ENCODE measurements at regions not wholly inside any gene's neighbourhood (a gene's known extent, or its start where the extent isn't known, plus 50 kb on each side); places are given as distances from the start of the nearest gene placed in this dataset.
"Not testable (repeated sequence)": the region's sequence is repeated elsewhere in the genome, so short reads cannot be mapped to it uniquely, and the experiment has no call there.

DNA sequence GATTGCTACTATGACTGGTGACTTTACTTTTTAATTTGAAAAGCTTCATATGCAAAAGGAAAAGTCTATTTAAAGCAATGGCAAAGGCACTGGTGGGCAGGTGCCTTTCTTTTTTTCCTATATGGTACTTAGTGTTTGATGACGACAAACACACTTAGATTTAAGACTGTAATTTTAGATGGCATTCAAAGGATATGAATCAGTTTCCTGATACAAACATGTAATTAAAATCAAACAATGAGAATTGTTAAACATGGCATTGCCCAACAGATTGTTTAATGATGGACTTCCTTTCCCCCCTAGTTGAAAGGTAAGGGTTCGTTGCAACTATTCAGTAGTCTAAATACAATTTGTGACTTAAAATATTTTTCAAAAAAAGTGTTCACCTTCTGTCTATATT lies 106.5 kb upstream of the SEMA3C start:
- no peak for DNase-seq

DNA sequence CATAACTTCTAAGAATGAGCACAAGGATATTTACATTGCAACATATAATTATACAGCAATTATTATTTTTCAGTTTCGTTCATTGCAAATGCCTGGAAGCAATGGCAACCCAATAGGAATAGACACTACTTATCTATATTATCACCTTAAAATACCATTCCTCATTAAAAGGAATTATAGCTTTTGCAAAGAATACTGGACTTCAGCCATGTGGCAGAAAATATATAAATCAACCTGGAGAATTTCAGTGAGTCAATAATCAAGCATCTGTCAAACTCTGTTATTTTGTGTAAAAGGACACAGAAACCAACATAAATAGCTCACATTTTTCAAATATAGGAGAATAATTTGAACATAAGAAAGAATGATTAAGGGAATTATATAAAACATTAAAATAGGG lies 96.1 kb upstream of the SEMA3C start:
- DNase-seq, result no peak

DNA sequence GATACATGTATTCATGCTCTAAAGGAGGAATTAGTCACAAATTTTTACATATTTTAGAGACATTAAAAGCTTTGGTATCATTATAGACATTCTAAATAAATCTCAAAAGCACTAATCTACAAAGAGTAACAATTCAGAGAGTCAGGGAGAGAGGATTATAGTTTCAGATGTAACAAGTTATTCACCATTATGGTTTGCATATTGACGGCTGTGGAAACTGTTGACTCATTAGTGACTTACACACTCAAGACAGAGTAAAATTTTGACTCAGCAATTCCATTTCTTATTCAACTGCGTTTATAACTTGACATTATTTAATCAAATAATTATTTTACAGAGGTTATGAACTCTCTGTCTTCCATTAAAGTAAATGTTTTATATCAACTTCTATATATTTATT lies 95.4 kb upstream of the SEMA3C start:
- DNase-seq, result no peak

DNA sequence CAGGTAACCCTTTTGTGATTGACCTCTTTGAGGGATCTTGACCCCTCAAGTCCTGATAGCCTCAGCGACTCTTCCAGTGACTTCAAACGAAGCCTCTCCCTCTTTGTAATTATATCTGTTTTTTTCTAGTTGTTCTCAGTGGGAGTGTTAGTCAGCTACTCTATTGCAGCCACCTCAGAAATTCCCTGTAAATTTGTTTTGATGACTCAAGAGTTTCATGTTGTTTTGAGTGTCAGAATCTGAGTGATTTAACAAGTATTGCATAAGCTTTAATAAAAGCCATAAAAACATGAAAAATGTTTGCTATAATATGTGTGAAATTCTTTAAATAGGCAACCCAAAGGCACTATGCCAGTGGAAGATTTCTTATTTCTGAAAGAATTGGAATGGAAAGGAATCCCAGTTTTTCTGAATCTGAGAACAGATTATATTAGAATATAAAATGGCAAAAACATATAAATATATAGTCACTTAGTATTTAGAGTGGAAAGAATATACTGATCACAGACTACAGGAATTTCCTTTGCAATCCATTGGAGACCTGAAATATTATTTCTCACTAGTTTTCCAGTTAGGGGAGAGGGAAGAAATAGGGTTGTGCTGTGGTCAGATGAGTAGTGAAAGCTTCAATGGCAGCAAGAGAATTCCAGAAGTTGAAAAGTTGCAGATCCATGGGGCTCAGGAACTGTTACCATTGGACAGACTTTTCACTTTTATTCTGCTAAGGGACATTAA lies 94.4 kb upstream of the SEMA3C start:
- DNase-seq, result no peak

DNA sequence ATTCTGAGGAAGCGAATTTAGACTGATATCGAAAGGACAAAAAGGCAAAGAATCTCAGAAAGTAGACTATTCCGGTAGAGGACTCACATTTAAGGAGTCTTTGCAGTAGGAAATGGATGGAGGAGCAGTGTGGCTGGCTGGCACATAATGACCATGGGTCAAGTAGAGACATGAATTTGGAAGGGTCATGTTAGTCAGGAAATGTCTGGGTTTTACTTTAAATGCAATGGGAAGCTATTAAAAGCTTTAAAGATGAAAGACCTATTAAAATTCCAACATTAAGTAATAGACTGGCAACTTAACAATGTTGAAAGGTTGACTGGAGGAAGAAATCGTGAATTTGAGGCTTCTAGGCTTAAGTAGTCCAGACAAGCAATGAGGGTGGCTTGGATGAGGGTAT lies 90.0 kb upstream of the SEMA3C start:
- no peak for DNase-seq

DNA sequence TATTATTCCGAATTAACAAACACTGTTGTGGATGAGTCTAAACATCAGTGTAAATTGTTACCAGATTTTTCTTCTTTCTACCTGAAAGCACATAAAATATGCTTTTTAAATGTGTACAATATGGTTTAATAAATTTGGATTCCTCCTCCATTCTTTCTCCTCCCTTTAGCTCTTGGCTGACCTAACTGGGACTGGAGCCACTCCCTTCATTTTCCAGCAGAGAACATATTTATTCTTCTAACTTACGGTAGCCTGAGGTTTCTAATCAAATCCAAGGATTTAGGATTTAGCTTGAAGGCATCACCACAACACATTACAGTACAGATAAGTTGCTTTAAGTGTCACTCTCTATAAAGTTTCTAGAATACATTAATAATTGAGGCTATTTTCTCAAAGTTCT lies 88.2 kb upstream of the SEMA3C start:
- DNase-seq, result no peak

DNA sequence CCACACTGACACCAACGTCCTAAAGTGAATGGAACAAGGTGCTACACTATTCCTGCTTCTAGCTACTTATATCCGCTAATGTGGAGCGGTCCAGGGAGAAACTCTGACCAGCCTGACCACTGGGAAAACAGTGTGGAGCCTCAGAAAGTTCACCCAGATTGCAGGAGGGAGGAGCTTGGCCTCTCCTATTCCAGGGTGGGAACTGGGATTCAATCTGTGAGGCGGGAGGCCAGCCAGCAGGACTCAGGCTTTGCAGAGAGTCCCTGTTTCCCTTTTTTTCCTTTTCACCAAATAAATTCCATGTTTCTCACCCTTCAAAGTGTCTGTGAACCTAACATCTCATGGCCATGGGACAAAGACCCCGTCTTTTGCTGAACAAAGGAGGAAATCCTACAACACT lies 86.4 kb upstream of the SEMA3C start:
- DNase-seq, result no peak

DNA sequence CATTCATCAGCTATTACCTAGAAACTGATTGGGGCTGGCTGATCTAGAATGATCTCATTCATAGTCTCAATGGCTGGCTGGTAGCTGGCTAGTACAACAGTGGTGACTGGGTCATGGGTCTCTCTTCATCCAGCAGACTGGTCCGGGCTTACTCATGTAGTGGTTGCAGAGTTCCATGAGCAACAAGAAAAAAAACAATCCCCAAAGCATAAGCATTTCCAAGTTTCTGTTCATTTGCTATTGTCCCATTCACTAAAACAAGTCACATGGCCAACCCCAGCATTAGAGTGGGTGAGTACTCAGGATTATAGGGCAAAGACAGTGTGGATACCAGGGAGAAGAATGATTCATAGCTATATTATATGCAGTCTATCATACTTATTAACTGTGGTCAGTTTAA lies 85.2 kb upstream of the SEMA3C start:
- no peak for DNase-seq

DNA sequence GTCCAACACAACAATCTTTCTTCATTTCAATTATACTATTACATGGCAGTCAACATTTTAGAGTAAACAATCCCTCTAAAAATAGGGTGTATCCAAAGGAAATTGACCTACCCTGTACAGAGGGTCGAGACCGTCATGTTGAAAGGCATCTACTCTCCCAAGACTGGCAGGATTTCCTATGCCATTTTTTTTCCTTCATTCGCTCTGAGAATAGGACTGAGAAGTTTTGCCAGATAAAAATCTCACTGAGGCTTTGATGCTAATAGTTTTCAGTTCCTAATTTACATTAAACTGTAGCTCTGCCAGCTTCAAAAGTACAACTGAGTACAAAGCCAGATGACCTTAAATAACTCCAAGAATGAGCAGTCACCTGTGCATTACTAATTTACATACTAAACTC lies 84.5 kb upstream of the SEMA3C start:
- no peak for DNase-seq

DNA sequence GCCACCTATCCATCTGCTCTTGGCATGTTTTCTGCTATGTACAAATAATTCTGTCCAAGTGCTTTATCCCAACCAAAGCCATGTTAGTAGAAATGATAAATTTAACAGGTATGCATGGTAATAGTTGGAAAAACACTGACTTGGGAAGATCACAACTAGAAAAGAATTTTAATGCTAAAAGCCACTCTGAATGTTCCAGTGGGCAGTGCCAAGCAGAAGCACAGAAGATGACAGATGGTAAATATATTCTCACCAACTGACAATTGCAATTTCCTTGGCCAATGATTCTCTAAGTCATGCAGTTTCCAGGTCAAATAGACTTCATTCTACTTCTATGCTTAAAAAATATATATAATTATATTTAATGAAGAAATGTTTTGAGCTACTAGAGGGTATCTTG lies 83.6 kb upstream of the SEMA3C start:
- no peak for DNase-seq

DNA sequence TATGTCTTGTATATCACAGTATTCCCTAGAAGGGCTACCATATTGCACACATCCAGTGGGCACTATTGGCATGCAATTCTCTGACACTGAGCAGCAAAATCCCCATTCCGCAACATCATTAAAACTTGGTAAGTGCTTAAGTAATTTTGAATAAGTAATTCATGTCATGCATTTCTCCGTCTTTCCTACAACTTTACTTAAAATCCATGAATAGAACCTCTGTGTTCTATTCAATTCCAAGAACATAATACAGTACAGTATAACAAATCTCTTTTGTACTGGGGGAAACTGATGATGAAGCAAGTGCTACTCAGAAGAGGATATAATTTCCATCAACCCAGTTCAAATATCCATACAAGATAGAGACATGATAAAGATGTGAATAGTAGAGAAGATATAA lies 80.9 kb upstream of the SEMA3C start:
- DNase-seq, result no peak

DNA sequence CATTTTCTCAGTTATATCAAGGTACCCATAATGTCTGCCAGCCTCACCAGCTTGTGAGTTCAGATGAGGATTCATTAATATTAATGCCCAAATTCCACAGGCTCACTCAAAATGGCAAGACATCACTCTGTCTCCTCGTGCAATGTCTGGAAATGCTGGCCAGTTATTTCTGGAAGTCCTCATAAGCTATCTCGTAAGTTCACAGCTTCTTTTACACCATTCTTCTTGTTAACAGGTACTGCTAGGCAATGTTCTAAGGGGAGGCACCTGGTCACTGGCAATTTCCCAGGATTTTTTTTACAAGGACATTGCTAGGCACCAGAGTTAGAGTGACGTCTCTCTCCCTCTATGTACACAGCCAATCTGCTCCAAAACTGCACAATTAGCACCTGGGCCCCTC lies 80.2 kb upstream of the SEMA3C start:
- DNase-seq, result no peak

DNA sequence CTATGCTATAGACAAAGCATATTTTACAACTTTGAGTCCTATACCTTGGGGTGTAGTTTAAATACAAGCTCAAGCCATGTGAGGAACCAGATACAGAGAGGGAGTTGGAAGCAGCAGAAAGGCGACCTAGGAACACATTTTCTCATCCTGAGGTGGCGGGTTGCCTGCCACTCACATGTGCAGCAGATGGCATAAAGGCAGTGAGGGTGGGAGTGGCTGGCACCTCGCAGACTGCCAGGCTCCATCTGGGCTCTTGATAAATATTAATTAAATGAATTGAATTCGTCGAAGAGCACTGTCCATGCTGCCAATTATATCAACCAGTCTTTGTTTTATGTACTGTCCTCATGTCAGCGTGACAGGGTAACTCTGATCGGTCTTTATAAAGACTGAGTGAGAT lies 79.0 kb upstream of the SEMA3C start:
- DNase-seq, result no peak

DNA sequence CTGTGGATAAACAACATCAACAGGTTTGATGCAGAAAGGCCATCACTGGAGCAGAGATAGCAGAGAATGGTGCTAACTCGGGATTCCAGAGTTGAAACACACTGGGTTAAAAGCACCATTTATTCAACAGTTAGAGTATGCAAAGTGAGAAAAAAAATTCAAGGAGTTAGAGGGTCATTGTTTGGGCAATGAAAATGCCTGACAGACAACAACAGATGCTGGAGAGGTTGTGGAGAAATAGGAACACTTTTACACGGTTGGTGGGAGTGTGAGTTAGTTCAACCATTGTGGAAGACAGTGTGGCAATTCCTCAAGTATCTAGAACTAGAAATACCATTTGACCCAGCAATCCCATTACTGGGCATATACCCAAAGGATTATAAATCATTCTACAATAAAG lies 77.4 kb upstream of the SEMA3C start:
- not testable (repeated sequence) for DNase-seq

DNA sequence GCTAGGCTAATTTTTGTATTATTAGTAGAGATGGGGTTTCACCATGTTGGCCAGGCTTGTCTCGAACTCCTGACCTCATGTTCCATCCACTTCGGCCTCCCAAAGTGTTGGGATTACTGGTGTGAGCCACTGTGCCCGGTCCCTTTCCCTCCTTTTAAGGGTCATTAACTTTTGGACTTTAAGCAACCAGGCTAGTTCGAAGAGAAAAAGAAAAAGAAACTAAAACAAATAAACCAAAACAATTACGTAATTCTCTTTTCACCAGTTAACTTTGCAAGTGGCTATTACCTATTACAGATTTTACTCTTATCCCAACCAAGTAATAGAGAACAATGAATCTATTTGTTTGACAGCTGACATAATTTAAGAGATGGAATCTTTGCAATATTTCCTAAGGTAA lies 72.8 kb upstream of the SEMA3C start:
- DNase-seq, result no peak

DNA sequence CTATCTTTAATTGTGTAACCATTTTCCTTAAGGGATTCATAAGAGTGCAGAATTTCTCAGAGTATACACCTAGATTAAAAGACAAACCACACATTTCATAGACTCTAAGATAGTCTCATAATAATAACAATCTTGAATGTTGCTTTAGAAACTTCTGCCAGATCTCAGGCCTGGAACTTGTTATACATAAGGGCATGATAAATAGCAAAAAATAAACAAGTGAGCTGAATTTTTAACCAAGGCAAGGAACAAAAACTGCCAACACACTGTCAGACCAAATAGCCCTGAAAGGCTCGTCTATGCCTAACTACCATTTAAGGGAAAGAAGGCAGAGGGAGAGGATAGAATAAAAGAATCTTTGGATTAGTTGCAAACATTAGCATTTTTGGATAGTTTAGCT lies 65.8 kb upstream of the SEMA3C start:
- DNase-seq, result no peak

DNA sequence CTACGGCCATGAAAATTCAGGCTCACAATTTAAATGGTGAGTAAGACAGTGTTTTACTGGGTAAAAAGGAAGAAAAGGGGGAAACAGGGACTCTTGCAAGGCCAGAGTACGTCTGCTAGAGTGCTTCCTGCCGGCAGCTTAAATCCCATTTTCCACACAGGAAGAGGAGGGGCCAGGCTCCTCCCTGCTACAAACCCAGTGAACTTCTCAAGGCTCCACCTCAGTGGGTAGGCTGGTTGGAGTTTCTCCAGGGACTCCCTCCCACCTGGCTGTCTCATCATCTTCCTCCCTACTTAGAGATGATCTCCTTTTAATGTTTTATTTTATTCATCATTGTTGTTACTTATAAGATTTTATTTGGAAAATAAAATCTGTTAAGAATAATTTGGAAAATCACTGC lies 62.6 kb upstream of the SEMA3C start:
- no peak for DNase-seq

DNA sequence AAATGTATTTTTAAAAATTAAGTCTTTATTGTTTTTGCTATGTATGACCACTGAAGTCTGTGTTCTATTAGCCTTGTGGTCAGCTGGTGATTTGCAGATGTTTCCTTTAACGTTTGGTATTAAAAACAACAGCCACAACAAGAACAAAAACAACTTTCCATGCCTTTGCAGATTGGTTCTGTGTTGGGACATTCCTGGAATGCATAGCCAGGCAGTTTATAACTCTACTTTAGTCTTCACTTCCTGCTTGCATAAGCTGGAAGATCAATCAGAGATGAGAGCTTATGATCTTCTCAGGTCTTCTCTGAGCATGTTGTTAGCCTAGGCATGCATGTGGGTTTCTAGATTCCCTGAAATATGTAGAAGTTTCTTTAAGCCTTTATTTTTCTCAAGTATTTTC lies 58.9 kb upstream of the SEMA3C start:
- DNase-seq, result no peak

DNA sequence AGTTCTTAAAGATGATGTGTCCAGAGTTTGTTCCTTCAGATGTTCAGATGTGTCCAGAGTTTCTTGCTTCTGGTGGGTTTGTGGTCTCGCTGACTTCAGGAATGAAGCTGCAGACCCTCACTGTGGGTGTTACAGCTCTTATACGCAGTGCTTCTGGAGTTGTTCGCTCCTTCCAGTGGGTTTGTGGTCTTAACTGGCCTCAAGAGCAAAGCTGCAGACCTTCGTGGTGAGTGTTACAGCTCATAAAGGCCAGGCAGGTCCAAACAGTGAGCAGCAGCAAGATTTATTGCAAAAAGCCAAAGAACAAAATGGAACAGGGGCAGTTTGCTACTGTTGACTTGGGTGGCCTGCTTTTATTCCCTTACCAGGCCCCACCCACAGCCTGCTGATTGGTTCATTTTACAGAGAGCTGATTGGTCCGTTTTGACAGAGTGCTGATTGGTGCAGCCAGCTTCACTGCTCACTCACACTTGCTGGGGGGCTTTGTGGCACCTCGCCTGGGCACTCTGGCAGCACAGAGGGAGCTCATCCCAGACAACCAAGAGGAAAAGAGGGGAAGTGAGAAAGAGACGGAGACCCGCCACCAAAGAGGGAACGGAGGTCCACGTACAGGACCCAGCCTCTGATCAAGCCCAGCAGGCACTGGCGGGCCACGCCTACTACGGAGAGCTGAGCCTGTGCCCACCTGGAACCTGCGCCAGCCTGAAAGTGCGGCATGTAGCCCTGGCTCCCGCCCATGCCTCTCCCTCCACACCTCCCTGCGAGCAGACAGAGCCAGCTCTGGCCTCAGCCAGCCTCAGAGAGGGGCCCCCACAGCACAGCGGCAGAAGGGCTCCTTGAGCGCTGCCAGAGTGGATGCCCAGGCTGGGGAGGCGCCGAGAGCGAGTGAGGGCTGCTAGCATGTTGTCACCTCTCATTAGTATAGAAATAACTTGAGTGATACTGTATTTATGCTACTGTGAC lies 55.8 kb upstream of the SEMA3C start:
- no peak for DNase-seq

DNA sequence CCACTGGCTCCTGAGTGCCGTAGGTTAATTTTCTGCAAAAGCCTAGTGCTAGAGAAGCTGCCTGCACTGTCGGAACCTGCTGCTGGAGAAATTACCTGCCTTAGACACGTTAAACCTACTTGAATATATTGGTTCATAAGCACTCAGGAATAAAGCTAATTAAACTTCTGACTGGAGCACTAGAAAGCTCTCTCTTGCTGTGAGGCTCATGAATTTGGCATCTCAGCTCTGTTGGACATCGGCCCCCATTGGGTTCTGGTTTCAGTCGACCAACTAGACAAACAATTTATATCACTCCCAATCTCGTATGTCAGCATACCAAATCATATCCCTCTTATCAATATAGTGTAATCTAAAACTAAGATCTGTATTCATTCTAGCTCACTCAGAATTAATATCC lies 52.4 kb upstream of the SEMA3C start:
- no peak for DNase-seq
